ENCODE measurements at regions not wholly inside any gene's neighbourhood (a gene's known extent, or its start where the extent isn't known, plus 50 kb on each side); places are given as distances from the start of the nearest gene placed in this dataset.

DNA sequence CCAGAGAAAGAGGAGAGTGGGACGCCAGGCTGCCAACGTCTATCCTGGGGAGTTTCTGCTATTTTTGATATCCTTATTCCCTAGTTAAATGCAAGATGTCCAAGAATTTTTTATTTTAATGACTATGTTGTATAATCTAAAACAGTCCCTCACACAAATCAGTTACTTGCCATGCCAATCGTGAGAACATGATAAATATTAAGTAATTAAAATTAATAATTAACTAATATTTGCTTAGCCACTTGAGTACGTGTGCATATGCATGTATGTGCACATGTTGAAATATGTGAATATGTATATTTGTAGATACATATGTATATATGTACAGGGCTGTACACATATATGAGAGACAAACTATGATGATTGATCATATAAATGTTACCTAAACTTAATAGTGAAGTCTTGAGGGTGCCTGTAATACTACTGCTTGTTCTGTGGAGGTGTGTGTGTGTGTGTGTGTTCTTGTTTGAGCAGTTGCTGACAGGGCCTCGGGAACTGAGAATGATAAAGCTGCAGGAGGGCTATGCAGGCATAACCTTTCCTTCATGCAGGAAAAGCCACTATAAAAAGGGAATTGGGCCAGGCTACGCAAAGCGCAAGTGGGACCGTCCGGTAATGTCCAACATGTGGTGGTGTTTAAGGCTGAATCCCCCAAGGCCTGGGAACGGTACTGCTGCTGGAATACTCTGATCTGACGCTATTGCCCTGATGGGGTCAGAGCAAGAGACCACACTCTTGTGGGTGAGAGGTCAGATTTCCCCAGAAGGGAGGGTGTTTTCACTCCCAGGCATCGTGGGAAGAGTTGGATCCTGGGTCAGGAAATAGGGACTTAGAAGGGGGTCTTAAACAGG is 148.3 kb upstream of the TBX18 start:
- TF ChIP-seq, protein P1, sequence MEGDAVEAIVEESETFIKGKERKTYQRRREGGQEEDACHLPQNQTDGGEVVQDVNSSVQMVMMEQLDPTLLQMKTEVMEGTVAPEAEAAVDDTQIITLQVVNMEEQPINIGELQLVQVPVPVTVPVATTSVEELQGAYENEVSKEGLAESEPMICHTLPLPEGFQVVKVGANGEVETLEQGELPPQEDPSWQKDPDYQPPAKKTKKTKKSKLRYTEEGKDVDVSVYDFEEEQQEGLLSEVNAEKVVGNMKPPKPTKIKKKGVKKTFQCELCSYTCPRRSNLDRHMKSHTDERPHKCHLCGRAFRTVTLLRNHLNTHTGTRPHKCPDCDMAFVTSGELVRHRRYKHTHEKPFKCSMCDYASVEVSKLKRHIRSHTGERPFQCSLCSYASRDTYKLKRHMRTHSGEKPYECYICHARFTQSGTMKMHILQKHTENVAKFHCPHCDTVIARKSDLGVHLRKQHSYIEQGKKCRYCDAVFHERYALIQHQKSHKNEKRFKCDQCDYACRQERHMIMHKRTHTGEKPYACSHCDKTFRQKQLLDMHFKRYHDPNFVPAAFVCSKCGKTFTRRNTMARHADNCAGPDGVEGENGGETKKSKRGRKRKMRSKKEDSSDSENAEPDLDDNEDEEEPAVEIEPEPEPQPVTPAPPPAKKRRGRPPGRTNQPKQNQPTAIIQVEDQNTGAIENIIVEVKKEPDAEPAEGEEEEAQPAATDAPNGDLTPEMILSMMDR (IDR thresholded peaks at IDR 0.05; ENCODE audit: low read depth, low read length, missing input control), result no peak
- no peak for TF ChIP-seq HNF4A (conservative IDR thresholded peaks at IDR 0.05)
- TF ChIP-seq FOXA1 (IDR thresholded peaks at IDR 0.05), result no peak
- TF ChIP-seq, protein P2, sequence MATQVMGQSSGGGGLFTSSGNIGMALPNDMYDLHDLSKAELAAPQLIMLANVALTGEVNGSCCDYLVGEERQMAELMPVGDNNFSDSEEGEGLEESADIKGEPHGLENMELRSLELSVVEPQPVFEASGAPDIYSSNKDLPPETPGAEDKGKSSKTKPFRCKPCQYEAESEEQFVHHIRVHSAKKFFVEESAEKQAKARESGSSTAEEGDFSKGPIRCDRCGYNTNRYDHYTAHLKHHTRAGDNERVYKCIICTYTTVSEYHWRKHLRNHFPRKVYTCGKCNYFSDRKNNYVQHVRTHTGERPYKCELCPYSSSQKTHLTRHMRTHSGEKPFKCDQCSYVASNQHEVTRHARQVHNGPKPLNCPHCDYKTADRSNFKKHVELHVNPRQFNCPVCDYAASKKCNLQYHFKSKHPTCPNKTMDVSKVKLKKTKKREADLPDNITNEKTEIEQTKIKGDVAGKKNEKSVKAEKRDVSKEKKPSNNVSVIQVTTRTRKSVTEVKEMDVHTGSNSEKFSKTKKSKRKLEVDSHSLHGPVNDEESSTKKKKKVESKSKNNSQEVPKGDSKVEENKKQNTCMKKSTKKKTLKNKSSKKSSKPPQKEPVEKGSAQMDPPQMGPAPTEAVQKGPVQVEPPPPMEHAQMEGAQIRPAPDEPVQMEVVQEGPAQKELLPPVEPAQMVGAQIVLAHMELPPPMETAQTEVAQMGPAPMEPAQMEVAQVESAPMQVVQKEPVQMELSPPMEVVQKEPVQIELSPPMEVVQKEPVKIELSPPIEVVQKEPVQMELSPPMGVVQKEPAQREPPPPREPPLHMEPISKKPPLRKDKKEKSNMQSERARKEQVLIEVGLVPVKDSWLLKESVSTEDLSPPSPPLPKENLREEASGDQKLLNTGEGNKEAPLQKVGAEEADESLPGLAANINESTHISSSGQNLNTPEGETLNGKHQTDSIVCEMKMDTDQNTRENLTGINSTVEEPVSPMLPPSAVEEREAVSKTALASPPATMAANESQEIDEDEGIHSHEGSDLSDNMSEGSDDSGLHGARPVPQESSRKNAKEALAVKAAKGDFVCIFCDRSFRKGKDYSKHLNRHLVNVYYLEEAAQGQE (IDR thresholded peaks at IDR 0.05), result peak; percentile 20
- TF ChIP-seq YY1 (IDR thresholded peaks at IDR 0.05), result no peak
- TF ChIP-seq GABPA (IDR thresholded peaks at IDR 0.05 in 1 of 2, conservative IDR thresholded peaks at IDR 0.05 in 1 of 2), result no peak
